ENCODE measurements at regions not wholly inside any gene's neighbourhood (a gene's known extent, or its start where the extent isn't known, plus 50 kb on each side); places are given as distances from the start of the nearest gene placed in this dataset.

GRCh38 chr18:40812981-40813515 lies 1142.0 kb upstream of the PIK3C3 start:
- TF ChIP-seq CTCF (IDR thresholded peaks at IDR 0.05) = no peak
- no peak for TF ChIP-seq POLR2AphosphoS5 (IDR thresholded peaks at IDR 0.05)
